GM10248 (cell line): ENCODE measurements at regions not wholly inside any gene's neighbourhood (a gene's known extent, or its start where the extent isn't known, plus 50 kb on each side); places are given as distances from the start of the nearest gene placed in this dataset.
"Not testable (repeated sequence)": the region's sequence is repeated elsewhere in the genome, so short reads cannot be mapped to it uniquely, and the experiment has no call there.

ENCODE experiments used
- CTCF ChIA-PET: fragments of 300-600 bp; sonication (Branson Sonifier 250); formaldehyde crosslinking; extraction: SDS; loops from one replicate; lab custom pipeline; 2021; ENCODE audit warnings: antibody characterized with exemption; lab: Yijun Ruan, JAX
- POLR2A ChIA-PET: fragments of 350-650 bp; sonication (Branson Sonifier 250); formaldehyde crosslinking; extraction: SDS; loops from one replicate; lab custom pipeline; 2020; ENCODE audit warnings: antibody characterized with exemption; lab: Yijun Ruan, JAX
- DNase-seq: peaks from one replicate; pipeline ENCODE4 v3.0.0; 2012; ENCODE audit errors: extremely low spot score
- CTCF ChIP-seq: IDR thresholded peaks from 2 replicates; pipeline ENCODE4 v1.5.1; 2012; ENCODE audit warnings: mild to moderate bottlenecking, low read depth; ENCODE audit errors: extremely low read depth, missing control alignments, control extremely low read depth

DNA sequence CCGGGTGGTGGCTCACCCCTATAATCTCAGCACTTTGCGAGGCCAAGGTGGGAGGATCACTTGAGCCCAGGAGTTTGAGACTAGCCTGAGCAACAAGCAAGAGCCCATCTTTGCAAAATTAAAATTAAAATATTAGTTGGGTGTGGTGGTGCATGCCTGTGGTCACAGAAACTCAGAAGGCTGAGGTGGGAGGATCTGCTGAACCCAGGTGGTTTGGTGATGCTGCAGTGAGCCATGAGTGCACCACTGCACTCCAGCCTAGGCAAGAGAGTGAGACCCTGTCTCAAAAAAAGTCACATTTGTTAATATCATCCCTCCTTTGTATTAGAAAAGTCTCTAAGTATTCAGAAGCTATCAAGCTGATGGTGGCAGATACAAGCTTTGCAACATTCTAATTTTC lies 317.5 kb downstream of the ANKRD30A start:
- DNase-seq: no peak
- TF ChIP-seq CTCF: no peak
- ChIA-PET CTCF (no interaction called here), POLR2A (no interaction called here)

GRCh38 chr10:37441224-37441623 lies 315.8 kb downstream of the ANKRD30A start:
- POLR2A ChIA-PET: interaction anchor here (0.6 kb wide), 1 partner anchor 247 kb away, joined by 12 read pairs; no protein-coding TSS in a partner anchor
- CTCF ChIA-PET, DNase-seq: not testable (repeated sequence)

DNA sequence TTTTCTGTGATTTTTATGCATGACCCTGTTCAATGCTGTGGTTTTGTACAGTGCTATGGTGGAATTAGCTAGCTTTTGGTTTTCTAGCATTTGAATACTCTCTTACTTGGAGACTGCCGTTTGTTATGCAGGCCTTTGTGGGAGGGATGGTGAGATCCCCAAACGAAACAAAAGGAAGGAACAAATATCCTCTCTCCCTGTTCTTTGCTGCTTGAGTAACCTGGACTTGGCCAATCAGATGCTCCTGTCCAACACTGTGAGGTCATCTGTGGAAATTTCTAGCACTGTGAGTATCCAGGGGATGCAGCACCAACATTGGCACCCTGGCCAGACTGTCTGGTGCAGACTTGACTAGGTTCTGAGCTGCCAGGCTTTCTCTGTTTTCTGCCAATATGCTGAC lies 314.4 kb downstream of the ANKRD30A start:
- TF ChIP-seq CTCF: no peak
- POLR2A ChIA-PET: no interaction called here
- CTCF ChIA-PET: no interaction called here
- DNase-seq: no peak

GRCh38 chr10:37436357-37436756 lies 311.0 kb downstream of the ANKRD30A start:
- no peak for DNase-seq
- POLR2A ChIA-PET: no interaction called here
- no peak for TF ChIP-seq CTCF
- CTCF ChIA-PET: no interaction called here

DNA sequence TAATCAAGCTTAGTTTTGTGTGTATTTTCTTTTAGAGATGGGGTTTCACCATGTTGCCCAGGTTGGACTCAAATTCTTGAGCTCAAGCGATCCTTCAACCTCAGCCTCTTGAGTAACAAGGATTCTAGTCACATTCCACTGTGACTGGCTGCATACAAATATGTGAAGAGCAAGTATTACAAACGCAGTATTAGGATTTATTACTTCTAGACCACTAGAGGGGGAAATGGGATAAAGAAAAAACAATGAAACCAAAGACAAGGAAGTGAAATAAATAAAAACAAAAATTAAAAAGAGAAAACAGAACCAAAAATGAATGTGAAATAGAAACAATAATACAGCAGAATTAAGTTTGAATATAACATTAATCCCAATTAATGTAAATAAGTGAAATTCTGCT lies 308.7 kb downstream of the ANKRD30A start:
- no peak for DNase-seq
- ChIA-PET CTCF (no interaction called here), POLR2A (no interaction called here)
- no peak for TF ChIP-seq CTCF
